ENCODE measurements at regions not wholly inside any gene's neighbourhood (a gene's known extent, or its start where the extent isn't known, plus 50 kb on each side); places are given as distances from the start of the nearest gene placed in this dataset.

DNA sequence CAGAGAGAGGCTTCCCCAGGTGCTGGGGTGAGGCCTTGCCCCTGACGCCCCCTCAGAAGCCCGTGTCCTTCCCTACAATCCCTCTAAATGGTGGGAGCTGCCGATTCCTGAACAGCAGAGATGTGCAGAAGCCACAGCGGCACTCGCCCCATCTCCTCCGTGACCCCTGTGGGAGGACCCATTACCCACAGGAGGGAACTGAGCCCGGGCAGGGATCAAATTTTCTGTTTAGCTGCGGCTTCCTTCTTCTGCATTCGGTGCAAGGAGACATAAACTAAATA is 181.2 kb upstream of the RAB6C start:
- TF ChIP-seq CTCF (IDR thresholded peaks at IDR 0.05): no peak
- no peak overlapping the region for H3K4me2 ChIP-seq
- no peaks in the 10 kb centered on the region for H3K27me3 ChIP-seq
- H3K4me1 Mint-ChIP-seq: peaks cover 19% of the 10 kb centered on the region
- H3K27me3 Mint-ChIP-seq (ENCODE audit: insufficient read depth, low read depth): peaks cover 8% of the 10 kb centered on the region
- H3K27ac ChIP-seq: no peak overlapping the region
- H3K4me1 ChIP-seq: no peaks in the 10 kb centered on the region
- peaks cover 2% of the 10 kb centered on the region for H3K9me3 Mint-ChIP-seq
- no peaks in the 10 kb centered on the region for H3K9me3 ChIP-seq (ENCODE audit: low read depth)
- no peaks in the 10 kb centered on the region for H3F3A ChIP-seq (ENCODE audit: low read depth)
- H2AFZ ChIP-seq (replicated peaks): no peak overlapping the region
- H3K79me2 ChIP-seq (ENCODE audit: low read depth): no peaks in the 10 kb centered on the region
- no peaks in the 10 kb centered on the region for H3K36me3 Mint-ChIP-seq
- no peak overlapping the region for H3K4me3 Mint-ChIP-seq
- no peak overlapping the region for H3K4me3 ChIP-seq
- DNase-seq (ENCODE audit: low spot score): no peak
- no peaks in the 10 kb centered on the region for H4K20me1 ChIP-seq (ENCODE audit: low read depth)
- no peak overlapping the region for H3K9ac ChIP-seq
- H3K27ac Mint-ChIP-seq: no peak overlapping the region
- H3K36me3 ChIP-seq: no peaks in the 10 kb centered on the region

DNA sequence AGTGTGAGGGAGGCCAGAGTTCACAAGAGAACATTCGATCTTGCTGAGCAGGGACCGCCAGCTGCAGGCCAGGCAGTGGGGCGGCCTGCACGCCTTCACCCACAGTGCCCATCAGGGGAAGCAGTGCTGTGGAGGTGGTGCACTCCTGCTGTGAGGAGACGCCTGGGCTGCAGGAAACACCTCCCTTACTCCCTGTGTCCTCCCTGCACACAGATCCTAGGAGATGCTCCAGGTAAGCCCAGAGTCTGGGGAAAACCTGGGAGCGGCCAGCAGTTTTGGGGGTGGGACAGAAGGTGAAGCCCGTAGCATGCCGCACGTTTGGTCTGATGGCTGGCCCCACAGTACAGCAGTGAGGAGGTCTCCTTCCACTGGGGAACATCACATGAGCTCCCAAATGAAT is 180.8 kb upstream of the RAB6C start:
- Histone ChIP-seq H3K36me3 (no peaks in the 10 kb centered on the region), H3K9ac (no peak overlapping the region)
- peaks cover 2% of the 10 kb centered on the region for H3K9me3 Mint-ChIP-seq

GRCh38 chr2:129799036-129799958 is 180.2 kb upstream of the RAB6C start:
- no peak overlapping the region for H3K27ac ChIP-seq
- H3K9me3 Mint-ChIP-seq: peaks cover 2% of the 10 kb centered on the region
- no peaks in the 10 kb centered on the region for H3K36me3 Mint-ChIP-seq

More for the DNA sequence above, 180.8 kb upstream of the RAB6C start:
- no peak for DNase-seq (ENCODE audit: low spot score)
- Histone ChIP-seq H2AFZ (replicated peaks) (no peak overlapping the region), H3K4me1 (no peaks in the 10 kb centered on the region), H3K79me2 (ENCODE audit: low read depth) (no peaks in the 10 kb centered on the region), H3K4me3 (no peak overlapping the region), H3K9me3 (ENCODE audit: low read depth) (no peaks in the 10 kb centered on the region), H3F3A (ENCODE audit: low read depth) (no peaks in the 10 kb centered on the region), H3K27ac (no peak overlapping the region), H3K4me2 (no peak overlapping the region), H4K20me1 (ENCODE audit: low read depth) (no peaks in the 10 kb centered on the region), H3K27me3 (no peaks in the 10 kb centered on the region)
- H3K36me3 Mint-ChIP-seq: no peaks in the 10 kb centered on the region
- peaks cover 5% of the 10 kb centered on the region for H3K27me3 Mint-ChIP-seq (ENCODE audit: insufficient read depth, low read depth)
- H3K4me1 Mint-ChIP-seq: peaks cover 16% of the 10 kb centered on the region
- no peak for TF ChIP-seq EZH2 (IDR thresholded peaks at IDR 0.05)
- no peak for TF ChIP-seq CTCF (IDR thresholded peaks at IDR 0.05)
- no peak for TF ChIP-seq EZH2phosphoT487 (IDR thresholded peaks at IDR 0.05)
- H3K27ac Mint-ChIP-seq: no peak overlapping the region
- no peak overlapping the region for H3K4me3 Mint-ChIP-seq

More at GRCh38 chr2:129799036-129799958, 180.2 kb upstream of the RAB6C start:
- Histone ChIP-seq H3K27me3 (no peaks in the 10 kb centered on the region), H3K9me3 (ENCODE audit: low read depth) (no peaks in the 10 kb centered on the region), H3K4me1 (no peaks in the 10 kb centered on the region), H3K4me3 (no peak overlapping the region), H3K9ac (no peak overlapping the region), H3K79me2 (ENCODE audit: low read depth) (no peaks in the 10 kb centered on the region), H4K20me1 (ENCODE audit: low read depth) (no peaks in the 10 kb centered on the region), H2AFZ (replicated peaks) (no peak overlapping the region), H3F3A (ENCODE audit: low read depth) (no peaks in the 10 kb centered on the region), H3K4me2 (no peak overlapping the region), H3K36me3 (no peaks in the 10 kb centered on the region)
- TF ChIP-seq EZH2 (IDR thresholded peaks at IDR 0.05) (no peak), EZH2phosphoT487 (IDR thresholded peaks at IDR 0.05) (no peak), CTCF (IDR thresholded peaks at IDR 0.05) (no peak)
- peaks cover 16% of the 10 kb centered on the region for H3K4me1 Mint-ChIP-seq
- no peak for DNase-seq (ENCODE audit: low spot score)
- H3K4me3 Mint-ChIP-seq: no peak overlapping the region
- H3K27ac Mint-ChIP-seq: no peak overlapping the region
- peaks cover 5% of the 10 kb centered on the region for H3K27me3 Mint-ChIP-seq (ENCODE audit: insufficient read depth, low read depth)

Data from neural progenitor cell (in vitro differentiated cells).